Pancreas (tissue), 10 donors: ENCODE measurements at regions not wholly inside any gene's neighbourhood (a gene's known extent, or its start where the extent isn't known, plus 50 kb on each side); places are given as distances from the start of the nearest gene placed in this dataset.

Experiments
- ATAC-seq, 4 donors: fragments of 200-7000 bp; cut with Tn5 transposase; one replicate each; pipeline versions ENCODE4 v1.8.0 to v1.9.1; 2020; ENCODE audit warnings: mild to moderate bottlenecking in 4 of 4, moderate library complexity in 4 of 4
- DNase-seq, 6 donors: peaks; one replicate each; pipeline ENCODE4 v3.0.0-alpha.2; 2020
- FAIRE-seq: peaks from 2 replicates; lab custom pipeline; 2012; peaks lifted over from hg19 to GRCh38; lab: Jason Lieb, UNC
- H3K27ac ChIP-seq, 4 donors: fragments of 200-600 bp; sonication (generic); 1 replicate in 3 of 4; 2 replicates in 1 of 4; pipeline versions ENCODE4 v1.5.0 to v1.8.0; 2020
- H3K27me3 ChIP-seq, 4 donors: fragments of 200-600 bp; one replicate each; pipeline ENCODE4 v1.8.0; 2021
- H3K36me3 ChIP-seq, 3 donors: fragments of 200-600 bp; sonication (generic) in 1 of 3; one replicate each; pipeline versions ENCODE4 v1.5.0 to v1.8.0; 2020 to 2021
- H3K4me1 ChIP-seq, 3 donors: fragments of 200-600 bp; one replicate each; pipeline ENCODE4 v1.8.0; 2021
- H3K4me3 ChIP-seq, 4 donors: fragments of 200-600 bp; sonication (generic) in 2 of 4; one replicate each; pipeline versions ENCODE4 v1.5.0 to v1.8.0; 2020 to 2021
- H3K9me3 ChIP-seq, 4 donors: fragments of 200-600 bp; one replicate each; pipeline ENCODE4 v1.8.0; 2021
- CTCF ChIP-seq, 4 donors: fragments of 200-600 bp; sonication (generic) in 3 of 4; IDR thresholded peaks; one replicate each; pipeline versions ENCODE4 v1.5.0 to v1.8.0; 2021; ENCODE audit warnings: antibody characterized with exemption in 4 of 4
- WGBS, 2 donors: extraction: QIAGEN DNeasy Blood & Tissue Kit; methylation state at CpG; one replicate each; pipeline ENCODE4 v1.1.7; 2013; 5-methylcytosine and 5-hydroxymethylcytosine counted together
- intact Hi-C, 3 donors: fragments of 100-400 bp; cut with DNase I; formaldehyde crosslinking; loops; one replicate each; pipeline versions ENCODE4 v1.11.1 to v1.14.2; 2022
- donor health status: healthy with polysubstance abuse.
- donor health status: DM: no; HTN: no; CAD: no; lungs with moderate emphysema.
- donor health status: DM: no; HTN: no; CAD: no.
- donor health status: control.
- donor health status: control.
- donor health status: Bipolar disorder and iron deficiency.
- donor health status: DM: yes; HTN: yes; CAD: no.
- donor health status: DM: no; HTN: no; CAD: no.
- donor health status: DM: no; HTN: no; CAD: no.
- donor health status: DM: yes; HTN: yes; CAD: no.

GRCh38 chr2:155431004-155431507 is 732.6 kb downstream of the KCNJ3 start:
- FAIRE-seq, result no peak

GRCh38 chr2:155427470-155427869 is 729.0 kb downstream of the KCNJ3 start:
- Histone ChIP-seq H3K9me3 (no peaks in the 10 kb centered on the region), H3K4me3 (no peak overlapping the region), H3K27ac (no peak overlapping the region), H3K36me3 (no peaks in the 10 kb centered on the region), H3K4me1 (no peaks in the 10 kb centered on the region), H3K27me3 (no peaks in the 10 kb centered on the region)
- no peak for DNase-seq
- ATAC-seq, result no peak
- intact Hi-C loops, result no loop called here
- TF ChIP-seq CTCF (IDR thresholded peaks at IDR 0.05), result no peak
- WGBS, 2 donors, result 39 to 63% methylated on average over 1 of the region's 1 CpG
- no peak for FAIRE-seq

More at GRCh38 chr2:155431004-155431507, 732.6 kb downstream of the KCNJ3 start:
- TF ChIP-seq CTCF (IDR thresholded peaks at IDR 0.05), result no peak
- 78 to 85% methylated on average over 9 of the region's 9 CpGs for WGBS, 2 donors
- ATAC-seq, result no peak
- Histone ChIP-seq H3K4me1 (no peaks in the 10 kb centered on the region), H3K9me3 (no peaks in the 10 kb centered on the region), H3K27ac (no peak overlapping the region), H3K4me3 (no peak overlapping the region), H3K27me3 (no peaks in the 10 kb centered on the region), H3K36me3 (no peaks in the 10 kb centered on the region)
- no peak for DNase-seq
- intact Hi-C loops, result no loop called here

GRCh38 chr2:155424518-155424917 is 726.0 kb downstream of the KCNJ3 start:
- ATAC-seq, result no peak
- intact Hi-C loops, result no loop called here
- 58 to 62% methylated on average over 2 of the region's 2 CpGs for WGBS, 2 donors

GRCh38 chr2:155418753-155419152 is 720.3 kb downstream of the KCNJ3 start:
- Histone ChIP-seq H3K27ac (no peak overlapping the region), H3K9me3 (no peaks in the 10 kb centered on the region), H3K4me3 (no peak overlapping the region), H3K36me3 (no peaks in the 10 kb centered on the region), H3K27me3 (no peaks in the 10 kb centered on the region), H3K4me1 (no peaks in the 10 kb centered on the region)
- intact Hi-C loops, result no loop called here
- no peak for ATAC-seq
- WGBS, 2 donors, result 67 to 91% methylated on average over 1 of the region's 1 CpG
- FAIRE-seq, result no peak
- DNase-seq, result no peak
- no peak for TF ChIP-seq CTCF (IDR thresholded peaks at IDR 0.05)

More at GRCh38 chr2:155424518-155424917, 726.0 kb downstream of the KCNJ3 start:
- H3K4me3 ChIP-seq, result no peak overlapping the region
- no peaks in the 10 kb centered on the region for H3K9me3 ChIP-seq
- H3K27me3 ChIP-seq, result no peaks in the 10 kb centered on the region
- no peak overlapping the region for H3K27ac ChIP-seq
- FAIRE-seq (no peak), DNase-seq (no peak)
- H3K36me3 ChIP-seq, result no peaks in the 10 kb centered on the region
- no peak for TF ChIP-seq CTCF (IDR thresholded peaks at IDR 0.05)
- H3K4me1 ChIP-seq, result no peaks in the 10 kb centered on the region

DNA sequence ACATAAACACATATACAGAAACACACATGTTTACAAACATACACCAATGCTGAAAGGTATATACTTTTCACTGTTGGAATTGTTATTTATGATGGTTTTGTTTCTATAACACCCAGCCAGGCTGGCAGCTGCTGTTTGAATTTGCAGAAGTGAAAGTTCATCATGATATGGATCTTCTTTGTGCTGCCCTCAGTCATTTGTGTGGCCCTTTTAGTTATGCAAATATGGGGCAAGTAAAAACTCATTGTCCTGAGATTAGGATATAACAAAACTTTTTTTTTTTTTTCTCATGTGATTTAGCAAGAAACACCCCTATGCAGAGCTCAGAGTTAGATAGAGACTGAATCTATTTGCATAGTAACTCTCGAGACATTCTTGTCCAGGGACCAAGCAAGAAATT is 714.1 kb downstream of the KCNJ3 start:
- DNase-seq, result no peak
- Histone ChIP-seq H3K9me3 (no peaks in the 10 kb centered on the region), H3K4me3 (no peak overlapping the region), H3K27ac (no peak overlapping the region), H3K36me3 (no peaks in the 10 kb centered on the region), H3K27me3 (no peaks in the 10 kb centered on the region), H3K4me1 (no peaks in the 10 kb centered on the region)
- intact Hi-C loops, result no loop called here
- 78 to 85% methylated on average over 1 of the region's 1 CpG for WGBS, 2 donors
- FAIRE-seq, result no peak
- TF ChIP-seq CTCF (IDR thresholded peaks at IDR 0.05), result no peak
- ATAC-seq, result no peak
